Cardiac septum (tissue), 1 donor: ENCODE measurements at regions not wholly inside any gene's neighbourhood (a gene's known extent, or its start where the extent isn't known, plus 50 kb on each side); places are given as distances from the start of the nearest gene placed in this dataset.

Experiments
- DNase-seq: peaks from one replicate; pipeline ENCODE4 v3.0.0-alpha.2; 2020; ENCODE audit warnings: low spot score
- intact Hi-C: fragments of 100-400 bp; cut with DNase I; formaldehyde crosslinking; loops from one replicate; pipeline ENCODE4 v1.14.0; 2022
- donor health status: DM: no; HTN: no; CAD: no.

DNA sequence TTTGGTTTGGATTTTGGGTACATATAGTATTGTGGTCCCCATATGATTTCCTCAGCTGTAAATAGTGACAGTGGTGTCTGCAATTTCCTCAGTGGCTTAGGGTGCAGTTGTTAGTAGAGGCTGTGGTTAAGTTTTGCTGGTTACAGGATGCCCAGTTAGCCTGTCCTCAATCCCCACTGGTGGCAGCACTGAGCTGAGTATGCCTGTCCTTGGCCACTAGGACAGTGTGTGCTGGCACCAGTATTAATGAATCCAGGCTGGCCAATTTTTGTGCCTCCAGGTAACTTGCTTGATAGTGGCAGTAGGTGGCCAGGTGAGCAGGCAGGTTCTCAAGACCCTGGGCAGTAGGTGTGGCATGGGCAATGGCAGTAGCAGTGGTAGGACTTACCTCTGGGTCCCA, 973.1 kb downstream of the TMEM182 start:
- intact Hi-C loops: no loop called here
- DNase-seq: no peak

DNA sequence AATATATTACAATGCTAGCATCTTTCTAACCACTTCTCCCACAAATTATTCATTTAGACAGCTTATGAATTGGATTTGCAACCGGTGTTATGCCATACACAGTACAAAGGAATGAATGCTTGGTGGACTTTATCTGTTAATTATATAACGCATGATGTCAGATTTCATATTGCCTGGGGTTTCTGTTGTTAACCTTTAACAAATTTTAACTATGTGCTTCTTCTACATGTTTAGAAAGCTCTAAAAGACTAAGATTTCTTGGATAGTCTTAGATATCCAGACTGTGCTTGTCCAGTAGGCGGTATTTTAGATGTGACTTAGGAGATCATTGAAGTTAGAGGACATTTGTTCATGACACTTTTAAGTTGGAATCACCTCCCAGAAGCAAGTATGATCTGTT, 976.3 kb downstream of the TMEM182 start:
- DNase-seq: no peak
- intact Hi-C loops: no loop called here

DNA sequence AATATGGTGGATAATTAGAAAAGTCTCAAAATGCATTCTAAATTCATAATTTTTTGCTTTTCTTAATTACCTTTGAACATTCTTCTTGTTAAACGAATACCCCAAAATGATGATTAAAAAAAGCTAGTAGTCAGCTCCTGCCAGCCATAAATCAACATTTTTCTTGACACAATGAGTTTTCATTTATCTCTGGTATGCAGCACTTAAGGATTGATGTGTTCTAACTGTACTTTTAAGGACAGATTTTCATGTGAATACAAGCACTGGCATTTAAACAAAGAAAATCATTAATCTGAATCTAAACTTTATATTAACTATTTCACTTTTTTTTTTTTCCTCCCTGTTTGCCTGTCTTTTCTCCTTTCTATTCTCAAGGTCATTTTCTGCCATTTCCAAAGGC, 976.8 kb downstream of the TMEM182 start:
- intact Hi-C loops: no loop called here
- no peak for DNase-seq

DNA sequence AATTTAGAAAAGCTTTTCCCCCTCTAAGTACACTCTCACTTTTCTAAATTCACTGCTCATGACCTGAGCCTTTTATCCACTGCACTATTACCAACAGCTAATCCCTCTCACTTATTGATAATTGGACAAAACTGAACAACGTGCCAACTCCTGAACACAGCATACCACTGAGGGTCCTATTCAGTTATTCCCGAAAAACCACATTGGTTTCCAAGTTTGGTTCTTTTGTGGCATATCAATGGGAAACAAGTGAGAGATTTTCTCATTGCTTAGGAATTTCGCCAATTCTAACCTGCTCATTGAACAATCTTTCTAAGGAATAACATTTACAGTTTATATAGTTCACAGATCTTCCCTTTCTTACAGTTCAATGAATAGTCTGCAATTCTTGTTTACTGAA, 977.4 kb downstream of the TMEM182 start:
- intact Hi-C loops: no loop called here
- DNase-seq: no peak

DNA sequence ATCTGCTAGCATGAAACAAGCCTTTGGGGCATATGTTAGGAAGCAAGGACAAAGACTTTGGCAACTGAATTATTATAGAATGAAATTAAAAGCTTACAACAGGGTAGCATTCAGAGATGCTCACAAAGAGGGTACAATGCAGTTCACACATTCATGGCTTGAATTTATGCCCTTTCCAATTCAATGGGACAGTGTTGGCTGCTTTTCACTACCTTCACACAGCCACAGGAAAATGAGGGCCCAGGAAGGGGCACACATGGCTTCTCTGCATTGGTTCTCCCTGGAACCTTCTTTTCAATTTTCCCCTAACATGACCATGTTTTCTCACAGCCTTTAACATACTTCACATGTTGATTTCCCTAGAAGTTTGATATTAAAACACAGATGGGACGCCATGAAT, 978.1 kb downstream of the TMEM182 start:
- intact Hi-C loops: no loop called here
- DNase-seq: no peak

DNA sequence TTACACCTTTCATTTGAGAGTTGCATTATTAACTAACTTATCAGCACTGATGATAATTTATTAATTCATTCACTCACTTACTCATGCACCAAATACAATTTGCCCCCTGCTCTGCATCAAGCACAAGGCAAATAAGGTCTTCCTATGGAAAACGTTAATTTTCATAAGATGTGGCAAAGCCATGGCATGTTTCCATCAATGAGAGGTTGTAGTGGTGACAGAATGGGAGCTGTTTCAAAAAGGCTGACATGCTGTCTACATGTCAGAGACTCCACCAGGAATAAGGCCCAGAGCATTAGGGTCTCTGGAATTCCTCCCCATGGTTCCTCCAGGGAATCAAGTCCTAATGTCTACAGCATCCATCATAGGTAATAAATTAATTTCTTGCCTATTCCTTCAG, 978.8 kb downstream of the TMEM182 start:
- intact Hi-C loops: no loop called here

DNA sequence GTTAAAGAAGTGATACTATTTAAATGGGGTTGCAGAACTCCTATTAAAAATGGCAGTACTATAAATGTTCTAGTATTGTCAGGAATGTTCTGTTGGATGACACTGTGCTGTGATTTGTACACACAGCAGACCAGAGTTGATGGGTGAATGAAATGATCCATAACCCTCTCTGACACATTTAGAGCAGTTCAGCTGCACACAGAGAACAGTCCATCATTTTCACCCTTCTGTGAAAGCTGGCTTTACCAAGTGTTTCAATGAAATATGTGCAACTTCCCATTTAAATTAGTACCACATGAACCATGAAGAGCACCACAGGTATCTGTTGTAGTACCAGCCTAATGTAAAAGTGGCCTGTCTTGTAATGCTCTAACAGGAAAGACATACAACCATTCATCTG, 981.4 kb downstream of the TMEM182 start:
- DNase-seq: no peak
- intact Hi-C loops: no loop called here

More for the DNA sequence above, 978.8 kb downstream of the TMEM182 start:
- no peak for DNase-seq

DNA sequence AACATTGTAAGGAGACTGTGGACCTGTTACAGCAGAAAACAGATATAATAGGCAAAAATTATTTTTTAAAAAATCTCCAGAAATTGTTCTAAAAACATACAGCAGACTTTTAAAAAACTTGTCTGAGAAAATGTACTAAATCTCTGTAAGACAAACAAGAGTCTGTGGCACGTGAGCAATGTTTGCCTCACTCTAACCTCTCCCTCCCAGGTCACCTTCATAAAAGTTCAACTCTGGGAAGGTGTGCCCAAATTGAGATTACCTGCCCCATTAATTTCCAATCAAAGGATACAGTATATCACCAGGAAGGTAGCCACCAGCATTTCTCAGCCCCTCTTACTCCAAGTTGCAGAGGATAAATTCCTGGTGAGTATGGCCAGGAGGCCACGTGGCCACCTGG, 992.7 kb downstream of the TMEM182 start:
- intact Hi-C loops: no loop called here
- no peak for DNase-seq

DNA sequence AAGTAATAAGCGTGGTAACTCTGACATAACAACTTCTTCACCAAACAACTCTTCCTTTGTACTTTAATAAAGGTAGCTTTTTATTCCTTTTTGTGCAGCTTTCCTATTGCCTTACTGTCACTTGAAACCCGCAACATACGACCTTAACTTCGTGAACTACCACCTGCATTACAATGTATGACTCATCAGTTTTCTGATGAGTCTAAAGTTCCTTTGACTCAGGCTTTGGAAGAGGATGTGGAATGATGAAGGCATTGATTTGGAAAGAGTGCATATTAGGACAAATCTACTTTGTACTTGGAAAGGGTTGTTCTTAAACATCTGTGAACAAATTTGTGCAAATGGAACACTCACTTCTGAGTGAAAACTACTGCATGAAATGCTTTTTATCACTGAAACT, 1012.1 kb downstream of the TMEM182 start:
- DNase-seq: no peak
- intact Hi-C loops: no loop called here

DNA sequence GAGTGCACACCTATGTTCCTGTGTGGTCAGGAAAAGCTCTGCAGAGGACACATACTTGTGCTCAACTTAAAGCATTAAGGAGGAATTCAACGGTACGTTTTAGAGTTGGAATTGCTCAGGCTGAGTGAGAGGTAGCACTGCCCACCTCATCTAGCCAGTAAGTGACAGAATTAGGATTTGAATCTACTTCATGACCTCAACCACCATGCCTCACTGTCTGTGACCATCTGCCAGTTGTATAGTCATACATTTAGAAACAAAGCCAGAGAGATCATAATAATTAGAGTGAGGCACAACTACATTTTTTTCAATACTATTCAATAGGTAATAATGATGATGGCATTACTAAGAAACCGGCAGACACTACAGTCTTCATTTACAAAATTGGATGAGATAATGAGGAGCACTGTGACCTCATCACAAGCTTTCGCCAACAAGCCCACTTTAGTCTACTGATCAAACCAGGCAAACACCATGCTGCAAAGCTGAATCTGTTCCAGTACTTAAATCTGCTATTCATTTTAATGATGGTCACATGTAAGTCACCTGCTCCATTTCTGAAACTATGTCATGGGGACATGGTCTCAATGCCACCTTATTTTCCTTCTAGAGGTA, 1018.4 kb downstream of the TMEM182 start:
- intact Hi-C loops: no loop called here

DNA sequence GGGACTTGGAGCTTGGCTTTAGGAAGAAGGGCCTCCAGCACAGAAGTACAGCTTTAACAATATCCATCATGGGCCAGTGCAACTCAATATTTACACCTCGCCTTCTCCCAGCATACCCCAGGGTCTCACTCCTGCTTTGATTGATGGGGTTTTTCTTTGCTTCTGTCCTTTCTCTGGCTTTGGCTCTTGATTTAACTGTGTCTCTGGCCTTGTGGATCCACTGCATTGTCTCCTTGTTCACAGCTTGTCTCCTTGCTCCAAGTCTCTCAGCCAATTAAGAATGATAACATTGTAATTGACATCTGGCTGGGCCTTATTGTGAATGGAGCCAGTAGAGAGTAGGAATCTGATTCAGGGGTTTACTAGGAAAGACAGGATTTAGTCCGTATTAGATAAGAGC, 1019.5 kb downstream of the TMEM182 start:
- intact Hi-C loops: no loop called here
- no peak for DNase-seq

More for the DNA sequence above, 1018.4 kb downstream of the TMEM182 start:
- no peak for DNase-seq

DNA sequence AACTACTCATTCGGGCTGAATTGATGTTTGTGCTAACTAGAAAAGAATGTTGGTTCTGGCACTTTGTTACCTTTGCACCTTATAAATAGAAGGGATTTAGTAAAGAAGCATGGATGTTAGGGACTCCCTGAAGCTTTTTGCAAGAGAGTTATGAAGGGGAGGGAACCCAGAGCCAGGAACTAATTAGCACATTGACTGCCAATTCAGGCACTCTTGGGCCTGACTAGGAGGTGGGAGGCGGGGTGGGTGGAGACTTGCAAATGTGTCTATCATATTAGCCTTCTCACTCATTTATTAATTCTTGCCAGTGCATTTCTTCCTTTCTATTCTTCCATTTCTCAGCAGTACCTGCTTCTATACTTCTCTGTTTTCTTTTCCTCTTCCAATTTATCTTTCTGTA, 1022.4 kb downstream of the TMEM182 start:
- intact Hi-C loops: no loop called here
- DNase-seq: no peak

DNA sequence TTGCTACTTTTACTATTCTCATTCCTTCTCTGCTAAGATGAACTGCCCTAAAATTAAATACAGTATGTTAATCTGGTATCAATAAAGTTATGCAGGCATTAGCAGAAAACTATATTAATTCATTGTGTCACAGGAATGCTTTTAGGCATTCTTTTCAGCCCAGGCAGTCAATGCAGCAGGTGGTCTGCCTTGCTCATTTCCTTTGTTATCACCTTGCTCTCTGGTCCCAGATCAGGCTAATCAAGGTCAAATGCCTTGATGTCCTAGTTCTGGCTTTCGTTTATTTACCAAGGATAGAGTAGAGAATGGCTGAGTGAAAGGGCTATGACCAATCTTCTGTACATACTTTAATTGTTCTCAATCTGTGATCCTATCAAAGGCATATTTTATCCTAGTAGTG, 1023.6 kb downstream of the TMEM182 start:
- intact Hi-C loops: no loop called here
- DNase-seq: no peak

DNA sequence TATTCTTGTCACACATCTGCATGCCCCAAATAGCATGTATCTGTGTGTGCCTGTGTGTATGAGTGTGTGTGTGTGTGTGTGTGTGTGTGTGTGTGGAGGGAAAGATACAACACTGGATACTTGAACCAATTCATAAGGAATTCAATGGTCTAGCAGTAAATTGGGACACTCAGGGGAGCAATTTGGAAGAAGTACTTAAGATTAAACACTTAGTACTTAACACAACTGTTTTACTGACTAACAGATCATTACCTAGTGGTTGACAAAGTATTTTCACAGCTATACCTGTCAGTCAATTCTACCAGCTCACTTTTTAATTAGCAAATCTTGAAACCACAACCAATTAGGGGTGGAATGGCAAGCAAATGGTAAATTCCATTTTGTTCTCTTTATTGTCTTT, 1024.1 kb downstream of the TMEM182 start:
- DNase-seq: no peak
- intact Hi-C loops: no loop called here

DNA sequence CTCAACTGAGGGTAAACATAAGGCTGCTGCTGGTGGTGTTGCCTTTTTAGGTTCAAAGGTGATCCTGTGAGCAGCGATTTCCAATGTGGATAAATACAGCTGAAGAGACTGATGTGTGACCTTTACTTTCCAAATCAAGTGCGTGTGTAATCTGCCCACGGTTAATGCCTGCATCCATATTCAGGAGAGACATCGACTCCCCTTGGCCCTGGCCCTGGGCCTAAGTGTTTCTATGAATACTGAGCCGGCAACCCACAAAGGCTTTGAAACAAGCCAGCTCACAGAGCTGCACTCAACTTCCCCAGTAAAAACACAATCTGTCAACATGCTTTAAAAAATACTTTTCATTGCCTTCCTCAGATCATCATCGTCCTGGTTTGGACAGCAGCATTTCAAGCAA, 1026.6 kb downstream of the TMEM182 start:
- intact Hi-C loops: no loop called here

DNA sequence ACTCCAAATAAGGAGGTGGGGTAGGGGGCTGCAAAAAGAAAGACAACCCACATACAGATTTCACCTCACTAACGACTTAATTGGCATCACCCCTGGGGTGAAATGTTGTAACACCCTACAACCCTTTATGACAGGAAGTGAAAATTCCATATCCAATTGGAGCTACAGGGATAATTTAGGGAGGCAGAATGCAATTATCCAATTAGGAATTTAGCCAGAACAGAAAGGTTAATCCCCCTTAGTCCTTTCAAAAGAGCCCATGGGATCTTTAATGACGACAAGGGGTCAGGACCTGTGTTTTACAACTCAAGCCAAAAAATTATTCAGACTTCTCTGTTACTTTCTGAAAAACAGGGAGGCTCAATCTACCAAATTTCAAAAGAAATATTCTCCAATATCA, 1027.1 kb downstream of the TMEM182 start:
- DNase-seq: no peak
- intact Hi-C loops: no loop called here

More for the DNA sequence above, 1026.6 kb downstream of the TMEM182 start:
- DNase-seq: no peak

DNA sequence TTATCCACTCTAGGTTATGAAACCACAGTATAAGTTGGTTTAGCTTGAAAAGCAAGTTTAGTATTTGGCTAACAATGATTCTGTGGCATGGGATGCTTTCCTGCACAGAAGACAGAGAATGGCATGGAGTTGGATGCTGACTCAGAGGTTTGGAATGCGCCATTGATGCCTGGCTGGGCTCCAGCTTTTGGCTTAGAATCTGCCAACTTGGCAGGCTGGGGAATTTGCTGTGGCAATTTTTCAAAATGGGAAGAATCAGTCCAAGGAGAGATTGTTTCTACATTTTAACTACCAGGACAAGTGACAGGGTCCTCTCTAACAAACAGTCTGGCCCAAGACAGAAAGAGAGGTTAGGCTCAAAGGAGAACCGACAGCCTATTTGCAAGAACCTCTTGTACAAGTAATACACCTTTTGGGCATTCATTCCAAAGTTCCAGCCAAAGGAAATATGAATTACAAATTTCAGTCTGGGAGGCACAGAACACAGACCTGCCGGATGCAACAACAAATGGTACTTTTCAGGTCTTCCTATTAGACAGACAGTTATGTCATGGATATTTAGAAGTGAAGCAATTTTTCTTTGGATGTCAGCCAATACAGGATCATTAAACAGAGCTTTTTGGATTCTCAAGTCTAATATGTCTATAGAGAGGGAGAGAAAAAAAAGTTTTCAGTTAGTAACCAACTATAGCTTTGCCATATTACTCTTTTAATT, 1027.7 kb downstream of the TMEM182 start:
- intact Hi-C loops: no loop called here
- no peak for DNase-seq

DNA sequence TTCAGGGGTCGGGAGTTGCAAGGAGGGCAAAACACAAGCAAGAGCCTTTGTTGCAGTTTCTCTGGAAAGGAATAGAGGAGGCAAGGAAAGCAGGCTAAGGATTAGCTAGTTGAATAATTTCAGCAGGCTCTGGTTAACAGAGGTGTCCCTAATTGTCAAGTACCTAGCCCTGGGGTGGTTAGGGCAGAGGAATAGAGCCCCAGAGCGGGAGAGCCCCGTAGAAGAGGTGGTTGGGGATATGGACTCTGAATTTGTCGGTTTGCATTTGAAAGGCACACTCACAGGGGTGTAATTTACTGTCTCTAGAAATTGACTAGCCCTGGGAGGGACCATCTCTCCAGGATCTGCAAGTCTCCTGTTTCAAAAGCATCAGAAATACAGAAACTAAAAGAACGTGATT, 1030.2 kb downstream of the TMEM182 start:
- intact Hi-C loops: no loop called here
- DNase-seq: no peak

DNA sequence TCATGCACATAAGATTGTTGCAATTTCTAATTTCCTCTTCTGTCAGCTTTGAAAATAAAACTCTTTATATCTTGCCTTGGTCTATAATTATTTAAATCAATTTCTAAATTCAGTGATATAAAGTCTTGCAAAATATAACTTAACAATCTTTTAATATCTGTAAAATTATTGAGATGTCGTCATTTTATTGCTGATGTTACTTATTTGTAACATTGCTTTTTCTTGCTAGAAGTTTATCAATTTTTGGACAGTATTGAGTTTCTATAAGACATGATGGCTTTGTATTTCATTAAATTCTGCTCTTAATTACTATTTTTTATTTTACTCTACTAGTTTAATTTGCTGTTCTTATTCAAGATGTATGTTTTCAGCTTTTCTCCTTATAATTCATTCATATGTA, 1036.5 kb downstream of the TMEM182 start:
- no peak for DNase-seq
- intact Hi-C loops: no loop called here

DNA sequence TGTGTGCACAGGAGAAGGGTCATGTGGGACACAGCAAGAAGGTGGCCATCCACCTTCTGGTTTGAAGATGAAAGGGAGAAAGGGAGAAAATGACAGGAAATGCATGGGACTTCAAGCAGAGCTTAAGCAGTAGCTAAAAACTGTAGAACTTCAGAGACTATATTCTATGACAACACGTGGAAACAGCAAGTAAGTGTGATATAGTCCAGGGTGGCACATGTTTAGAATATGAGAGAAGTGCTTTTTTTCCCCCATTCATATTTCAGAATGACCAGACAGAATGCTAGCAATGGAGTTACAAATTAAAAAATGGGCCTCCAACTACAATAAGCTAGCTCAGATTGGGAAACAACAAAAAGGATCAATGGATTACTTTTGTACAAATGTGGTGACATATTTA, 1042.2 kb downstream of the TMEM182 start:
- DNase-seq: no peak
- intact Hi-C loops: no loop called here

DNA sequence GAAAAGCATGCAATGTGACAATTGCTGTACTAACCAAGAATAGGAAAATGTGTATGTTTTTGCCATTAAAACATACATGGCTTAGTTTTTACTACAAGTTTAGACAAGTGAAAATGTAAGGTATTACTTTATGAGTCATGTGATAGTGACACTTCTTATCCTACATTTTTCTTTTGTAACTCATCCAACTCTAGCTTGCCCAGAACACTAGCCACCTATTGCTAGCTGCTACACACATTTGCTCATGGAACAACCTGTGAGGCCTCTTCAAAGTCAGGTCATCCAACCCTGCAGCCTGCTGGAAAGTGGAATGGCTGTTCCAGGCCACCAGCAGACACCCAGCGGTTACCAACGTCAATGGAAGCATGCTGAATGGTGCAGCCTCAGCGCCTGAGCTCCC, 1043.9 kb downstream of the TMEM182 start:
- intact Hi-C loops: no loop called here
- no peak for DNase-seq

DNA sequence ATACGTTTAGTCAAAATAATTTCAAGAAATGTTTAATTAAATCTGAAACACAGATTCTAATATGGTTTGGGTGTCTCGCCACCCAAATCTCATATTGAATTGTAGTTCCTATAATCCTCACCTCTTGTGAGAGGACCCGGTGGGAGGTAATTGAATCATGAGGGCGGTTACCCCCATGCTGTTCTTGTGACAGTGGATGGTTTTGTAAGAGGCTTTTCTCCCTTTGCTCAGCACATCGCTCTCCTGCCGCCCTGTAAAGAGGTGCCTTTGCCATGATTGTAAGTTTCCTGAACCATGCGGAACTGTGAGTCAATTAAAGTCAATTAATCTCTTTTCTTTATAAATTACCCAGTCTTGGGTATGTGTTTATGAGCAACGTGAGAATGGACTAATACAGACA, 1045.1 kb upstream of the POU3F3 start:
- intact Hi-C loops: no loop called here

More for the DNA sequence above, 1045.1 kb upstream of the POU3F3 start:
- no peak for DNase-seq
